GM12872 (cell line): ENCODE measurements at regions not wholly inside any gene's neighbourhood (a gene's known extent, or its start where the extent isn't known, plus 50 kb on each side); places are given as distances from the start of the nearest gene placed in this dataset.

Source experiments
- CTCF ChIP-seq: IDR thresholded peaks from 3 replicates; pipeline ENCODE4 v1.5.1; 2011; ENCODE audit warnings: low read depth, mild to moderate bottlenecking, low read length, moderate library complexity; ENCODE audit not compliant: insufficient read depth

- TF ChIP-seq CTCF: no peak
Observed at GRCh38 chr6:14720411-14721102, 525.3 kb upstream of the JARID2 start.

GRCh38 chr6:14721103-14721758, 524.6 kb upstream of the JARID2 start:
- TF ChIP-seq CTCF: no peak

- TF ChIP-seq CTCF: no peak
Observed at GRCh38 chr6:14722001-14722562, 523.8 kb upstream of the JARID2 start.

- no peak for TF ChIP-seq CTCF
Observed at GRCh38 chr6:14722704-14723103, 523.2 kb upstream of the JARID2 start.

GRCh38 chr6:14723535-14724086, 522.3 kb upstream of the JARID2 start:
- no peak for TF ChIP-seq CTCF

GRCh38 chr6:14724549-14724948, 521.3 kb upstream of the JARID2 start:
- no peak for TF ChIP-seq CTCF

GRCh38 chr6:14726816-14727493, 518.9 kb upstream of the JARID2 start:
- no peak for TF ChIP-seq CTCF
